Left ventricle myocardium superior (tissue), 1 donor: ENCODE measurements at regions not wholly inside any gene's neighbourhood (a gene's known extent, or its start where the extent isn't known, plus 50 kb on each side); places are given as distances from the start of the nearest gene placed in this dataset.
"Not testable (repeated sequence)": the region's sequence is repeated elsewhere in the genome, so short reads cannot be mapped to it uniquely, and the experiment has no call there.

Source experiments
- ATAC-seq: fragments of 200-7000 bp; cut with Tn5 transposase; one replicate; pipeline ENCODE4 v1.9.1; 2020; ENCODE audit warnings: mild to moderate bottlenecking, moderate library complexity
- DNase-seq: peaks from one replicate; pipeline ENCODE4 v3.0.0-alpha.2; 2020
- intact Hi-C: fragments of 100-400 bp; cut with micrococcal nuclease; formaldehyde crosslinking; loops from one replicate; pipeline ENCODE4 v1.11.0; 2022
- donor health status: DM: no; HTN: yes; CAD: no; lungs with severe emphysema.

DNA sequence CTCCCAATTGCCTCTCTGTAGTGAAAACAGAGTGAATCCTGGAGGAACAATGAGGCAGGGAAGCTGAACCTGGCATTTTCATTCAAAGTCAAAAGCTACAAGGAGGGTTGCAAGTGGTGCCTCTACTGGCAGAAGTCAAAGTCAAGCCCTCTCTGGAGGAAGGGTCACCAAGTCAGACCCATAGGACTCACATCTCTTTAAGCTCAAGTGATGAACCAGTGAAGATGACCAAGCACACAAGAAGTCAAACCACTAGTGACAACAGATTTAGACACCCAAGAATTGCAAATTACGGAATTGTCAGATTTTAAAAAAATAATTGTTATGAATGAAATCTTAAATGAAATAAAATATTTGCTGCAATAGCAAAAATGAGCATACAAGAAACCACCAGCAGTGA lies 81.1 kb upstream of the ATP1B1 start:
- ATAC-seq (no peak), DNase-seq (no peak)
- intact Hi-C loops: no loop called here

- intact Hi-C loops: no loop called here
- no peak for ATAC-seq
Observed at GRCh38 chr1:169027607-169028320, 78.7 kb upstream of the ATP1B1 start.

DNA sequence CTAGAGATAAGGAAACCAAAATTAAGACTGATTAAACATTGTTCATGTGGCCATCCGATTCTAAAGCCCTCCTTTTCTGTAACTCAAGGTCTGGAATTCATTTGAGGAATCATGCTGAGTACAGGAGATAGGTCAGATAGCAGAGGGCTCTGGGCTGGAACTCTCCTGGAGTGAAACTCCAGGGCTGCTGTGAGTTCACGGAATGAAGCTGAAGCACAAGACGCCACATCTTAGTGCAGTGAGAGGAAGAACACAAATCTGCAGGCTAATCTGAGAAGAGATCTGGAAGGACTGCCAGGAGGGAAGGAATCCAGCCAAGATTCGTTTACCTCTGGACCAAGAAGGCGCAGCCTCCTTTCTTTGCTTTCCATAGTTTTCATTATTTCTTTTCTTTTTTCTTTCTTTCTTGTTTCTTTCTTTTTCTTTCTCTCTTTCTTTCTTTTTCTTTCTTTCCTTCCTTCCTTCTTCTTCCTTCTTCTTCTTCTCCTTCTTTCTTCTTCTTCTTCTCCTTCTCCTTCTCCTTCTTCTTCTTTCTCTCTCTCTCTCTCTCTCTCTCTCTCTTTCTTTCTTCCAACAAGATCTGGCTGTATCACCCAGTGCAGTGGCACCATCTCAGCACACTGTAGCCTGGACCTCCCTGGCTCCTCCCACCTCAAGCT lies 74.8 kb upstream of the ATP1B1 start:
- DNase-seq (no peak), ATAC-seq (no peak)
- intact Hi-C loops: no loop called here

More at GRCh38 chr1:169027607-169028320, 78.7 kb upstream of the ATP1B1 start:
- DNase-seq: no peak

DNA sequence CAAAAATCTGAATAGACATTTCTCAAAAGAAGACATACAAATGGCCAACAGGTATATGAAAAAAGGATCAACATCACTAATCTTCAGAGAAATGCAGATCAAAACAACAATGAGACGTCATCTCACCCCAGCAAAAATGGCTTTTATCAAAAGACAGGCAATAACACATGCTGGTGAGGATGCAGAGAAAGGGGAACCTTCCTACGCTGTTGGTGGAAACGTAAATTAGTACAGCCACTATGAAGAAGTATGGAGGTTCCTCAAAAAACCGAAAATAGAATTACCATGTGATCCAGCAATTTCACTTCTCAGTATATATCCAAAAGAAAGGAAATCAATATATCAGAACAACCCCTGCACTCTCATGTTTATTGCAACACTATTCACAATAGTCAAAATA lies 65.1 kb upstream of the ATP1B1 start:
- DNase-seq (no peak), ATAC-seq (no peak)
- intact Hi-C loops: no loop called here

GRCh38 chr1:169042377-169042776 lies 64.1 kb upstream of the ATP1B1 start:
- DNase-seq: no peak
- intact Hi-C loops: no loop called here
- peak; percentile 88 for ATAC-seq

DNA sequence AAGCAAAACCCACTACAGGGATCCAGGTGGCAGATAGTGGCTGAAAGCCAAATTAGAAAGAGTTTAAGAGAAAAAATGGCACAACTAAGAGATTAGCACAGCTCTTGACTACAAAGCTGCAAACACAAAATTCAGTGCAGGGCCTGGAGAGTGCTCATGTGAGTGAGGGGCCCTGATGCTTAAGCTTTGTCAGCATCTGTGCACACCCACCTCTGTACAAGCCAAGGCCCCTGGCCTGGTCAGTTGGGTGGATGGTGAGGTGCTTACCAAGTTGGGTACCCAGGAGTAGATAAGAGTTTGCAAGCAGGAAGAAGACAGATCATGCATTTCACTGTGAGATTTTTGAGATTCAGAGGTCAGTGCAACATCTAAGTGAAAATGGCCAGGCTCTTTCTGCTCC lies 62.7 kb upstream of the ATP1B1 start:
- intact Hi-C loops: no loop called here
- peak; percentile 9 for ATAC-seq

GRCh38 chr1:169044296-169044695 lies 62.2 kb upstream of the ATP1B1 start:
- intact Hi-C loops: no loop called here
- no peak for DNase-seq
- ATAC-seq: peak; percentile 59

More for the DNA sequence above, 62.7 kb upstream of the ATP1B1 start:
- DNase-seq: no peak

DNA sequence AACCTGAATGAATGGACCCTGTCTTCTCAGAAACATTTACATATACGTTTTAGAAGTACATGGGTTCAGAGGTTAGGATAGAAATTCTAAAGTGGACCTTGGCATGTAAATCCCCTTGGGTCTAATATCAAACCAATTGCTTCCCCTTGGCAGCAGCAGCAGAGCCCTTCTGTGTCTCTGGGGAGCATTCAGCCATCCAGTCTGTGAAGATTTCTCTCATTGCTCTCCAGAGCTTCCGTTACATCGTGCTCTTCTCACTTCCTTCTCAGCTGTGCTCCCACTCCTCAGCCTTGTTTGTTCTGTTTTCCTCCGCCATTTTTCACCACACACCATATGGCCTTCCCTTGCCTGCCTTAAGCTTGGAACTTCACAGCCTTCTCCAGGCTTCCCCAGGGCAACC lies 61.5 kb upstream of the ATP1B1 start:
- intact Hi-C loops: no loop called here
- ATAC-seq (no peak), DNase-seq (no peak)

DNA sequence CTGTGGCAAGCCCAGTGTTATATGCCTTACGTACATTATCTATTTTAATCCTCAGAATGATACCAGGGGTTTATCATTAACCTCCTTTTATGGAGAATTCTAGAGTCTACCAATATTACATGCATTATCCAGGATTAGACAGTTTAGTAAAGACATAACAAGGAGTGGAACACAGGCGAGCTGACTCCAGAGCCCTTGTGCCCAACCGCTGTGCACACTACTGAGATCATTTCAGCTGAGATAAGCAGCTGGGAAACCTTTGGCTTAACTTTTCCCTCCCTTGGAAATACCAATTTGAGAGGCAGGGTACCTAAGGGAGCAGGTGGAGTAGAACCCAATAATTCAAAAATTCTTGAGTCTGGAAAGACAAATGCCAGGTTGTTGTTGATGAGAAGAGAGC lies 59.8 kb upstream of the ATP1B1 start:
- DNase-seq (no peak), ATAC-seq (no peak)
- intact Hi-C loops: no loop called here

- intact Hi-C loops: no loop called here
- no peak for DNase-seq
- no peak for ATAC-seq
Observed at GRCh38 chr1:169047074-169047473, 59.4 kb upstream of the ATP1B1 start.

- DNase-seq (no peak), ATAC-seq (no peak)
- intact Hi-C loops: no loop called here
Observed at GRCh38 chr1:169048043-169048442, 58.4 kb upstream of the ATP1B1 start.

DNA sequence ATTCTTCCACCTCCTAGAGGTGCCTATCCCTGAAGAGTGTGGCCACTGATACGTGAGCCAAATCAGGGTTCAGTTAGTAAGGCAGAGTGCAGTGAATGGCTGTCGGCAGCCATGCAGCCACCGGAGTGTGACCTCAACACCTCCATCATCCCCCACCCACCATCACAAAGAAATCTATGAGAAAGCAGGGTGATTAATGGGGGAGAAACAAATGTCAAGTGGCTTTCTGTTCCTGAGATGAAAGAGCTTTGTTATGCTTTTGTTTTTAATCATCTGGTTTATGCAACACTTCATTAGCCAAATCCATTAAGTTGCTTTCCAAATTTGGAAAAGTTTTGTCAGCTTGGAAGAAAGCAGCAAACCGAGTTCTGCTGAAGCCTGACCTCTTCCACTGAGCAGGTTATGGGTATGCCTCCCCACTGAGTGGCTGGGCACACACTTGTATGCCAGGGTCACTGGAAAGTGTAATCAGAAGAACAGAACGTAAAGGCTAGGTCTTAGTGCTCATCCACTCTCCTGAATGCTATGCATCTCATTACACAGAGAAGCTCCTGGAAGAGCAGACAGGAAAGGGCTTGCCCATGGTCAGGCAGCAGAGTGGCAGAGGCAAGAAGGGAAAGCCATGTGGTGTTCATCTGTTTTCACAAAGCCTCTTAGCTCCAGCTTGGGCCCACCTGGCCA lies 57.1 kb upstream of the ATP1B1 start:
- ATAC-seq (no peak), DNase-seq (no peak)
- intact Hi-C loops: no loop called here

DNA sequence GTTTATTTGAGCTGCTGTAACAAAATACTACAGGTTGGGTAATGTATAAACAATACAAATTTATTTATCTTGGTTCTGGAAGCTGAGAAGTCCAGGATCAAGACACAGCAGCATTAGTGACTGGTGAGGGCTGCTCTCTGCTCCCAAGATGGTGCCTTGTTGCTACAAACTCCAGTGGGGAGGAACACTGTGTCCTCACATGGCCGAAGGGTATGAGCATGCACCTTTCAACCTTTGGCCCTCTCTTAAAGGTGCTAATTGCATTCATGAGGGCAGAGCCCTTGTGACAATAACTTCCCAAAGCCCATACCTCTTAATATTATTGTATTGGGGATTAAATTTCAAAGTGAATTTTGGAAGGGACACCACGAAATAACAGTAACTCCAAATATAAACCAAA lies 55.3 kb upstream of the ATP1B1 start:
- ATAC-seq (no peak), DNase-seq (no peak)
- intact Hi-C loops: no loop called here

DNA sequence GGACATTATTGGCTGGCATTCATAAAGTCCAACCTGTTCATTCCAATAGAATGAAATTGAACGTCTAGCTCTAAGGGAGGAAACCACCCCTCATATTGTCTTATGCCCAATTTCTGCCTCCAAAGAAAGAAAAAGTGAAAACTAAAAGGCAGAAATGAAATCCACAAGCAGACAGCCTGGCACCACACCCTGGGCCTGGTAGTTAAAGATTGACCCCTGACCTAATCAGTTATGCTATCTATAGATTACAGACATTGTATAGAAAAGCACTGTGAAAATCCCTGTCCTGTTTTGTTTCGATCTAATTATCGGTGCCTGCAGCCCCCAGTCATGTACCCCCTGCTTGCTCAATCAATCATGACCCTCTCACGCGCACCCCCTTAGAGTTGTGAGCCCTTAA lies 54.3 kb upstream of the ATP1B1 start:
- ATAC-seq, DNase-seq, intact Hi-C loops: not testable (repeated sequence)

DNA sequence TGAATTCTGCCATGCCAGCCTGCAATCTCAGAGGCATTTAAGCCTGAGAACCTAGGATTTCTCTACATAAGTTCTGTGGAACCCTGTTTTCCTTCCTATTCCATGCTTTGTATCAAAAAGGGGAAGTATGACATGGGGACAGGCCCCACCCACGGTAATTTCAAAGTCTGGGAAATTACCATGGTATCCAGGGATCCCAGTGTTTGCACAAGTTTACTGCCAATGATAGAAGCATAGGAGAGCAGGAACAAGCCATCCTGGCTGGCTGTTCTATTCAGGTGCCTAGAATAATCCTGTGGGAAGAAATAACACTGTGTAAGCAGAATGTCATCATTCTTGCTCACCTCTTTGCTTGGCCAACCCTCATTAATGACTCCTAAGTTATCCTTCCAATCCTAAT lies 53.8 kb upstream of the ATP1B1 start:
- intact Hi-C loops: no loop called here
- ATAC-seq: no peak
- DNase-seq: no peak

GRCh38 chr1:169053196-169053595 lies 53.3 kb upstream of the ATP1B1 start:
- intact Hi-C loops: no loop called here
- ATAC-seq (no peak), DNase-seq (no peak)
